ENCODE measurements at regions not wholly inside any gene's neighbourhood (a gene's known extent, or its start where the extent isn't known, plus 50 kb on each side); places are given as distances from the start of the nearest gene placed in this dataset.

- TF ChIP-seq, protein P1, sequence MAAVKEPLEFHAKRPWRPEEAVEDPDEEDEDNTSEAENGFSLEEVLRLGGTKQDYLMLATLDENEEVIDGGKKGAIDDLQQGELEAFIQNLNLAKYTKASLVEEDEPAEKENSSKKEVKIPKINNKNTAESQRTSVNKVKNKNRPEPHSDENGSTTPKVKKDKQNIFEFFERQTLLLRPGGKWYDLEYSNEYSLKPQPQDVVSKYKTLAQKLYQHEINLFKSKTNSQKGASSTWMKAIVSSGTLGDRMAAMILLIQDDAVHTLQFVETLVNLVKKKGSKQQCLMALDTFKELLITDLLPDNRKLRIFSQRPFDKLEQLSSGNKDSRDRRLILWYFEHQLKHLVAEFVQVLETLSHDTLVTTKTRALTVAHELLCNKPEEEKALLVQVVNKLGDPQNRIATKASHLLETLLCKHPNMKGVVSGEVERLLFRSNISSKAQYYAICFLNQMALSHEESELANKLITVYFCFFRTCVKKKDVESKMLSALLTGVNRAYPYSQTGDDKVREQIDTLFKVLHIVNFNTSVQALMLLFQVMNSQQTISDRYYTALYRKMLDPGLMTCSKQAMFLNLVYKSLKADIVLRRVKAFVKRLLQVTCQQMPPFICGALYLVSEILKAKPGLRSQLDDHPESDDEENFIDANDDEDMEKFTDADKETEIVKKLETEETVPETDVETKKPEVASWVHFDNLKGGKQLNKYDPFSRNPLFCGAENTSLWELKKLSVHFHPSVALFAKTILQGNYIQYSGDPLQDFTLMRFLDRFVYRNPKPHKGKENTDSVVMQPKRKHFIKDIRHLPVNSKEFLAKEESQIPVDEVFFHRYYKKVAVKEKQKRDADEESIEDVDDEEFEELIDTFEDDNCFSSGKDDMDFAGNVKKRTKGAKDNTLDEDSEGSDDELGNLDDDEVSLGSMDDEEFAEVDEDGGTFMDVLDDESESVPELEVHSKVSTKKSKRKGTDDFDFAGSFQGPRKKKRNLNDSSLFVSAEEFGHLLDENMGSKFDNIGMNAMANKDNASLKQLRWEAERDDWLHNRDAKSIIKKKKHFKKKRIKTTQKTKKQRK (IDR thresholded peaks at IDR 0.05; ENCODE audit: borderline replicate concordance, low read depth, low read length): no peak
- no peak for TF ChIP-seq BDP1 (IDR thresholded peaks at IDR 0.05; ENCODE audit: insufficient read depth, insufficient read length)
- TF ChIP-seq GABPA (tag; conservative IDR thresholded peaks at IDR 0.05; ENCODE audit: low read depth): no peak
- no peak for TF ChIP-seq HMBOX1 (IDR thresholded peaks at IDR 0.05)
- TF ChIP-seq ZBTB8A (IDR thresholded peaks at IDR 0.05; ENCODE audit: partially characterized antibody): no peak
- no peak for TF ChIP-seq JUND (IDR thresholded peaks at IDR 0.05; ENCODE audit: borderline replicate concordance, low read depth, low read length)
- TF ChIP-seq JUND (tag; IDR thresholded peaks at IDR 0.05; ENCODE audit: borderline replicate concordance, low read depth, low read length): no peak
- no peak for TF ChIP-seq ZNF609 (CRISPR knock-in tag; IDR thresholded peaks at IDR 0.05; ENCODE audit: borderline replicate concordance)
- no peak for TF ChIP-seq RFX1 (IDR thresholded peaks at IDR 0.05)
- no peak for TF ChIP-seq ZNF76 (CRISPR knock-in tag; IDR thresholded peaks at IDR 0.05; ENCODE audit: borderline replicate concordance)
Observed at GRCh38 chr14:34032720-34033119, 81.8 kb upstream of the EGLN3 start (continued).

All from K562 (cell line).